ENCODE measurements at regions not wholly inside any gene's neighbourhood (a gene's known extent, or its start where the extent isn't known, plus 50 kb on each side); places are given as distances from the start of the nearest gene placed in this dataset.

- TF ChIP-seq JUN (IDR thresholded peaks at IDR 0.05; ENCODE audit: borderline replicate concordance, insufficient read depth, insufficient read length, low read depth) (no peak), CTCF (IDR thresholded peaks at IDR 0.05; ENCODE audit: extremely low read depth in 1 of 2, insufficient read depth in 1 of 2, low read depth in 1 of 2, low read length in 2 of 2) (no peak), POLR2A (IDR thresholded peaks at IDR 0.05; ENCODE audit: low read depth, low read length) (no peak)
- TF ChIP-seq, protein P1, sequence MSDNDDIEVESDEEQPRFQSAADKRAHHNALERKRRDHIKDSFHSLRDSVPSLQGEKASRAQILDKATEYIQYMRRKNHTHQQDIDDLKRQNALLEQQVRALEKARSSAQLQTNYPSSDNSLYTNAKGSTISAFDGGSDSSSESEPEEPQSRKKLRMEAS (IDR thresholded peaks at IDR 0.05; ENCODE audit: insufficient read depth, insufficient read length) = no peak
Observed at GRCh38 chr11:119892311-119892808, 163.4 kb upstream of the NECTIN1 start.

All from endothelial cell of umbilical vein (primary cell).